ENCODE measurements at regions not wholly inside any gene's neighbourhood (a gene's known extent, or its start where the extent isn't known, plus 50 kb on each side); places are given as distances from the start of the nearest gene placed in this dataset.
A peak's percentile ranks its signal among the peaks of the same experiment; 100 is the strongest.

- H3K36me3 ChIP-seq (ENCODE audit: control insufficient read depth, insufficient read depth, low read length, severe bottlenecking), result no peaks in the 10 kb centered on the region
- no peak for DNase-seq (ENCODE audit: low read depth)
- peaks cover 32% of the 10 kb centered on the region for H3K4me1 ChIP-seq (ENCODE audit: control insufficient read depth, insufficient read depth, low read length)
- peak overlapping the region; percentile 8 for H3K9ac ChIP-seq (ENCODE audit: low read length)
- peak overlapping the region; percentile 60 for H3K4me3 ChIP-seq (ENCODE audit: low read length)
- no peaks in the 10 kb centered on the region for H3K27me3 ChIP-seq (replicated peaks; ENCODE audit: control insufficient read depth, insufficient read depth, low read length)
- no peaks in the 10 kb centered on the region for H3K9me3 ChIP-seq (ENCODE audit: control insufficient read depth, low read length)
Observed at GRCh38 chr5:96566833-96567587, 95.2 kb upstream of the CAST start.

DNA sequence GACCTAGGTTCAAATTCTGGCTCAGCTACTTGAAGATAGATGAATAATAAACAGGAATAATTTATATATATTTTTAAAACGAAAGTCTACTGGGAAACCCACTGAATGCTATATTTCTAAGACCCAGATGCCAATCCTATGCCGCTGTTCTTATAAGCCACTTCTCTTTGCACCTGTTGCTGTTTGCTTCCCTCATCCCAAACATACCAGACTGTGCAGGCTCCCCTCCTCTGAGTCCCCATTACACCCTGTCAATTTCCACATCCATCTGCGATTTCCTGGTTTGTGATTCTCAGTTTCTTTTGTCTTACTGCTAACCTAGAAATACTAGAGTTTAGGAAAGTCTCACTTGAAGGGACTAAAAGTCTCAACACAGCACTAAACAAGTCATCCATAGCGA lies 92.8 kb upstream of the CAST start:
- no peaks in the 10 kb centered on the region for H3K27me3 ChIP-seq (replicated peaks; ENCODE audit: control insufficient read depth, insufficient read depth, low read length)
- DNase-seq (ENCODE audit: low read depth), result no peak
- no peak overlapping the region for H3K9ac ChIP-seq (ENCODE audit: low read length)
- H3K4me1 ChIP-seq (ENCODE audit: control insufficient read depth, insufficient read depth, low read length), result peaks cover 20% of the 10 kb centered on the region
- no peak overlapping the region for H3K4me3 ChIP-seq (ENCODE audit: low read length)
- no peaks in the 10 kb centered on the region for H3K36me3 ChIP-seq (ENCODE audit: control insufficient read depth, insufficient read depth, low read length, severe bottlenecking)
- H3K9me3 ChIP-seq (ENCODE audit: control insufficient read depth, low read length), result no peaks in the 10 kb centered on the region

GRCh38 chr5:96569770-96570169 lies 92.4 kb upstream of the CAST start:
- no peaks in the 10 kb centered on the region for H3K9me3 ChIP-seq (ENCODE audit: control insufficient read depth, low read length)
- no peaks in the 10 kb centered on the region for H3K27me3 ChIP-seq (replicated peaks; ENCODE audit: control insufficient read depth, insufficient read depth, low read length)
- H3K4me3 ChIP-seq (ENCODE audit: low read length), result no peak overlapping the region
- H3K4me1 ChIP-seq (ENCODE audit: control insufficient read depth, insufficient read depth, low read length), result peaks cover 20% of the 10 kb centered on the region
- H3K9ac ChIP-seq (ENCODE audit: low read length), result no peak overlapping the region
- no peak for DNase-seq (ENCODE audit: low read depth)
- no peaks in the 10 kb centered on the region for H3K36me3 ChIP-seq (ENCODE audit: control insufficient read depth, insufficient read depth, low read length, severe bottlenecking)

DNA sequence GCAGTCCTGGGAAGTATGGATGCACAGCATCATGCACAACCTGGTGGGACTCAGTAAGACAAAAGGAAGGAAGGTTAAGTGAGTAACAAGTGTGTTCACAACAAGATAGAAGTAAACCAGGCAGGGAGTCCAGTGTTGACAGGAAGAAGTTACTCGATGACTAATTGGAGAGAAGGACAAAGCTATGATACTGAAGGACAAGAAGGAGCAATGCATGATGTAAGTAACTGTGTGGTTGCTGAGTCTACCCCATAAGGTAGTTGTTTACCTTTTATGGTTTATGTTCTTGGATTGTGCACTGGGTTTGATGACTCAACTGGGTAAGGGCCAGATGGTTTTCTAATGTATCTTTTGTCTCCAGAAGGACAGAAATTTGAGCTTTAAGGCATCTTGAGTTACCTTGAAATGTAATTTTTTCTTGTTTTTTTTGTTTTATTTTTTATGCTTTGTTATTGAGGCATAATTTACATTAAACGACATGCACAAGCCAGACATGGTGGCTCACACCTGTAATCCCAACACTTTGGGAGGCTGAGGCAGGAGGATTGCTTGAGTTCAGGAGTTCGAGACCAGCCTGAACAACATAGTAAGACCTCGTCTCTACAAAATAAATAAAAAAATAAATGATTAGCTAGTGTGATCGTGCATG lies 89.2 kb upstream of the CAST start:
- Histone ChIP-seq H3K9ac (ENCODE audit: low read length) (no peak overlapping the region), H3K36me3 (ENCODE audit: control insufficient read depth, insufficient read depth, low read length, severe bottlenecking) (no peaks in the 10 kb centered on the region), H3K4me1 (ENCODE audit: control insufficient read depth, insufficient read depth, low read length) (no peaks in the 10 kb centered on the region), H3K9me3 (ENCODE audit: control insufficient read depth, low read length) (no peaks in the 10 kb centered on the region), H3K27me3 (replicated peaks; ENCODE audit: control insufficient read depth, insufficient read depth, low read length) (no peaks in the 10 kb centered on the region), H3K4me3 (ENCODE audit: low read length) (no peak overlapping the region)
- peak; percentile 53 for DNase-seq (ENCODE audit: low read depth)

- H3K9me3 ChIP-seq (ENCODE audit: control insufficient read depth, low read length), result no peaks in the 10 kb centered on the region
Observed at GRCh38 chr5:96573513-96573894, 88.7 kb upstream of the CAST start.

GRCh38 chr5:96576876-96577275 lies 85.3 kb upstream of the CAST start:
- no peak for DNase-seq (ENCODE audit: low read depth)
- H3K4me1 ChIP-seq (ENCODE audit: control insufficient read depth, insufficient read depth, low read length), result no peaks in the 10 kb centered on the region
- H3K9ac ChIP-seq (ENCODE audit: low read length), result no peak overlapping the region

More at GRCh38 chr5:96573513-96573894, 88.7 kb upstream of the CAST start:
- no peak for DNase-seq (ENCODE audit: low read depth)
- no peak overlapping the region for H3K4me3 ChIP-seq (ENCODE audit: low read length)
- no peaks in the 10 kb centered on the region for H3K4me1 ChIP-seq (ENCODE audit: control insufficient read depth, insufficient read depth, low read length)
- no peaks in the 10 kb centered on the region for H3K27me3 ChIP-seq (replicated peaks; ENCODE audit: control insufficient read depth, insufficient read depth, low read length)
- H3K9ac ChIP-seq (ENCODE audit: low read length), result no peak overlapping the region
- H3K36me3 ChIP-seq (ENCODE audit: control insufficient read depth, insufficient read depth, low read length, severe bottlenecking), result no peaks in the 10 kb centered on the region

GRCh38 chr5:96577909-96578308 lies 84.3 kb upstream of the CAST start:
- Histone ChIP-seq H3K4me3 (ENCODE audit: low read length) (no peak overlapping the region), H3K4me1 (ENCODE audit: control insufficient read depth, insufficient read depth, low read length) (no peaks in the 10 kb centered on the region), H3K27me3 (replicated peaks; ENCODE audit: control insufficient read depth, insufficient read depth, low read length) (no peaks in the 10 kb centered on the region), H3K9ac (ENCODE audit: low read length) (no peak overlapping the region), H3K36me3 (ENCODE audit: control insufficient read depth, insufficient read depth, low read length, severe bottlenecking) (no peaks in the 10 kb centered on the region), H3K9me3 (ENCODE audit: control insufficient read depth, low read length) (no peaks in the 10 kb centered on the region)
- peak; percentile 28 for DNase-seq (ENCODE audit: low read depth)

More at GRCh38 chr5:96576876-96577275, 85.3 kb upstream of the CAST start:
- no peak overlapping the region for H3K4me3 ChIP-seq (ENCODE audit: low read length)
- no peaks in the 10 kb centered on the region for H3K9me3 ChIP-seq (ENCODE audit: control insufficient read depth, low read length)
- H3K36me3 ChIP-seq (ENCODE audit: control insufficient read depth, insufficient read depth, low read length, severe bottlenecking), result no peaks in the 10 kb centered on the region
- no peaks in the 10 kb centered on the region for H3K27me3 ChIP-seq (replicated peaks; ENCODE audit: control insufficient read depth, insufficient read depth, low read length)

DNA sequence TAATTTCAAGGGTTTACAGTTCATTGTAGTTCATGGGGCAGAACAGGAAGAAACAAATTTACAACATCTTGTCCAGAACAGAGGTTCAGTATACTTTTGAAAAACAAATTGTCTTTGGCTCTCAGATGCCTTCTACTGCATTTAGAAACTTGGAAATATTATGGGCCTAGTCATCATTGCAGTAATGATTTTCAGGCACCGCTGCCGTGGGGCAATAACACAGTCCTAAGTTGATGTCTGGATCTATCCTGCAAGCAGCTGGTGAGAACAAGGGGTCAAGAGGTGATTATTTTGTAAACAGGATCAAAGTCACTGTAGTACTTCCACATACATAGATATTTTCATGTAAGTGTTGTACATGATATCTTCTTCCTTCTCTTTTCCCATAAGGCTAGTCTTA lies 82.5 kb upstream of the CAST start:
- Histone ChIP-seq H3K4me3 (ENCODE audit: low read length) (no peak overlapping the region), H3K27me3 (replicated peaks; ENCODE audit: control insufficient read depth, insufficient read depth, low read length) (no peaks in the 10 kb centered on the region), H3K36me3 (ENCODE audit: control insufficient read depth, insufficient read depth, low read length, severe bottlenecking) (no peaks in the 10 kb centered on the region), H3K9me3 (ENCODE audit: control insufficient read depth, low read length) (no peaks in the 10 kb centered on the region), H3K4me1 (ENCODE audit: control insufficient read depth, insufficient read depth, low read length) (no peaks in the 10 kb centered on the region), H3K9ac (ENCODE audit: low read length) (no peak overlapping the region)
- no peak for DNase-seq (ENCODE audit: low read depth)

DNA sequence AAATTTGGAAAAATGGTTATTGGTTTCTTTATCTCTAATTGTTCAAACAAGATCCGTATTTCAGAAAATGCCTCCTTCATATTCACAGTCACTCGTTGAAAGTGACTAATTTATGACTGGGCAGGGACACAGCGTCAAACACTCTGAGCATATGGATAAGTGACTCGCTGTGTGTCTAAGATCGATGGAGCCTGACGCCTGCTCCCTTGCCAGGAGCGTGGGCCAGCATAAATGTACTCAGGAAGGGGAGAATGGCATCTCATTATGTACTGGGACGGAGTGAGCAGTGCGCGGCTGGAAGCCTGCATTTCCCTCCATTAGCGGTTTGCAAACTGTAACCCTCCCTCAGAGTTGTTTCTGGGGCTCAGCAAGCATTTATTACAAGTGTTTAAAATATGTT lies 79.8 kb upstream of the CAST start:
- H3K9me3 ChIP-seq (ENCODE audit: control insufficient read depth, low read length), result no peaks in the 10 kb centered on the region
- H3K9ac ChIP-seq (ENCODE audit: low read length), result no peak overlapping the region
- H3K4me1 ChIP-seq (ENCODE audit: control insufficient read depth, insufficient read depth, low read length), result no peaks in the 10 kb centered on the region
- no peak overlapping the region for H3K4me3 ChIP-seq (ENCODE audit: low read length)
- no peaks in the 10 kb centered on the region for H3K27me3 ChIP-seq (replicated peaks; ENCODE audit: control insufficient read depth, insufficient read depth, low read length)
- no peak for DNase-seq (ENCODE audit: low read depth)
- no peaks in the 10 kb centered on the region for H3K36me3 ChIP-seq (ENCODE audit: control insufficient read depth, insufficient read depth, low read length, severe bottlenecking)

DNA sequence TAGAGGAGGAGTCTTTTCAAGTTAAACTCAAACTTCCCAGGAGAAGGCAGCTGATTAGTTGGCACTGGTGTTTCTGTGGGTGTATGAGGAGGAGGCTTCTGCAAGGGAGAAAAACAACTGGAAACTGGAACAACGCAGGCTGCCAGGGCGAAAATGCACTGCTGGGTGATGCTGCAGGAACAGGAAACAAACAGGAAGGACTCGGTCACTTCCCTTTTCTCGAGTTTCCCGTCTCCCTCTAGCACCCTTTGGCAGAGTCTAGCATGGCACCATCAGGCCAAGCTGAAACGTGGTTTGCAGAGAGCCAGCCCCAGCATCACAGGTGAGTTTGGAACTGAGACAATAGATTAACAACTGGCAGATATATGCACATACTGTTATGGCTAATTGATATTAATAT lies 77.5 kb upstream of the CAST start:
- H3K36me3 ChIP-seq (ENCODE audit: control insufficient read depth, insufficient read depth, low read length, severe bottlenecking), result no peaks in the 10 kb centered on the region
- no peaks in the 10 kb centered on the region for H3K27me3 ChIP-seq (replicated peaks; ENCODE audit: control insufficient read depth, insufficient read depth, low read length)
- no peak for DNase-seq (ENCODE audit: low read depth)
- no peaks in the 10 kb centered on the region for H3K9me3 ChIP-seq (ENCODE audit: control insufficient read depth, low read length)
- H3K4me1 ChIP-seq (ENCODE audit: control insufficient read depth, insufficient read depth, low read length), result no peaks in the 10 kb centered on the region
- no peak overlapping the region for H3K9ac ChIP-seq (ENCODE audit: low read length)
- H3K4me3 ChIP-seq (ENCODE audit: low read length), result no peak overlapping the region

GRCh38 chr5:96588539-96588938 lies 73.6 kb upstream of the CAST start:
- DNase-seq (ENCODE audit: low read depth), result no peak
- H3K4me1 ChIP-seq (ENCODE audit: control insufficient read depth, insufficient read depth, low read length), result peaks cover 7% of the 10 kb centered on the region
- no peak overlapping the region for H3K4me3 ChIP-seq (ENCODE audit: low read length)
- no peaks in the 10 kb centered on the region for H3K27me3 ChIP-seq (replicated peaks; ENCODE audit: control insufficient read depth, insufficient read depth, low read length)
- no peak overlapping the region for H3K9ac ChIP-seq (ENCODE audit: low read length)
- no peaks in the 10 kb centered on the region for H3K9me3 ChIP-seq (ENCODE audit: control insufficient read depth, low read length)
- no peaks in the 10 kb centered on the region for H3K36me3 ChIP-seq (ENCODE audit: control insufficient read depth, insufficient read depth, low read length, severe bottlenecking)

Measured in adipocyte (in vitro differentiated cells).